ENCODE measurements at regions not wholly inside any gene's neighbourhood (a gene's known extent, or its start where the extent isn't known, plus 50 kb on each side); places are given as distances from the start of the nearest gene placed in this dataset.

DNA sequence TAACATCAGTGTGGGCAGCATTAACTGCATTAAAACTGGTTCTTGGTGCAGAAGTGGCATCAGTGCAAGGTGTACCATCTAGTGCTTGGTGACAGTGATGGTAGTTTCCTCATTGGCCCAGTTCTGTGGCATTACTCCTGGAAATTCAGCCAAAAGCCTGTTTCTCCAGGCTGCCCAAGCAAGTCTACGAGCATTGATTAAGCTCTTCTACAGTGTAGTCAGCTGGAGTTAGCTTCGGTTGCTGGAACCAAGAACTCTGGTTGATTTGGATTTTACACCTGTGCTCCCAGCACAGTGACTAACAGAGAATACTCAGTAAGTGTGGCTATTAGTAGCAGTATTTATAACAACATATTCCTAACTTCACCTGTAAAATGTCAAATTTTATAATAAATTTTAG, 84.9 kb upstream of the ZDHHC17 start:
- Histone ChIP-seq H3K23ac (ENCODE audit: insufficient read length) (no peak overlapping the region), H3K4me2 (ENCODE audit: insufficient read depth in 1 of 2, low read depth in 2 of 2, low read length in 2 of 2) (no peak overlapping the region), H4K20me1 (replicated peaks in 1 of 2; ENCODE audit: control insufficient read depth in 1 of 2, insufficient read depth in 2 of 2, low read length in 2 of 2) (no peaks in the 10 kb centered on the region), H2BK120ac (replicated peaks; ENCODE audit: low read depth, low read length) (no peak overlapping the region), H3K9me3 (ENCODE audit: insufficient read depth in 2 of 2, low read depth in 1 of 2, low read length in 1 of 2) (no peaks in the 10 kb centered on the region), H3K4ac (replicated peaks; ENCODE audit: insufficient read length, low read depth, low read length) (no peak overlapping the region), H2AK5ac (ENCODE audit: low read depth, low read length) (no peak overlapping the region), H3K14ac (ENCODE audit: insufficient read length) (no peak overlapping the region), H4K5ac (ENCODE audit: insufficient read length, low read depth, low read length) (no peak overlapping the region), H3K27me3 (replicated peaks in 1 of 4; ENCODE audit: control insufficient read depth in 3 of 4, extremely low read depth in 1 of 4, insufficient read depth in 3 of 4, low read length in 3 of 4) (no peaks in the 10 kb centered on the region), H3K56ac (replicated peaks; ENCODE audit: insufficient read length, low read depth, low read length) (no peak overlapping the region), H3K27ac (ENCODE audit: low read depth, low read length) (no peak overlapping the region), H2BK12ac (ENCODE audit: low read depth, low read length) (no peak overlapping the region), H3K9ac (replicated peaks in 1 of 4; ENCODE audit: extremely low read depth in 1 of 4, low read depth in 3 of 4, low read length in 3 of 4) (no peak overlapping the region), H2BK15ac (ENCODE audit: low read length) (no peak overlapping the region), H2BK20ac (ENCODE audit: low read length) (no peak overlapping the region), H4K8ac (ENCODE audit: extremely low read depth, insufficient read depth, low read length) (no peak overlapping the region), H3K4me3 (ENCODE audit: extremely low read depth in 1 of 4, insufficient read depth in 2 of 4, low read depth in 3 of 4, low read length in 4 of 4) (no peak overlapping the region), H4K91ac (replicated peaks; ENCODE audit: insufficient read length, low read length) (no peak overlapping the region), H3K79me1 (ENCODE audit: low read depth, low read length) (no peaks in the 10 kb centered on the region), H2AFZ (ENCODE audit: low read length) (no peak overlapping the region), H3K4me1 (replicated peaks in 1 of 4; ENCODE audit: control insufficient read depth in 3 of 4, insufficient read depth in 4 of 4, low read length in 3 of 4) (no peaks in the 10 kb centered on the region), H3K36me3 (ENCODE audit: control insufficient read depth in 2 of 4, insufficient read depth in 4 of 4, low read length in 3 of 4) (no peaks in the 10 kb centered on the region), H3K18ac (ENCODE audit: extremely low read depth, low read length) (no peak overlapping the region), H3K79me2 (ENCODE audit: control insufficient read depth in 1 of 2, insufficient read depth in 2 of 2, low read length in 2 of 2) (no peaks in the 10 kb centered on the region), H3K23me2 (ENCODE audit: low read depth, low read length) (no peaks in the 10 kb centered on the region), H2BK5ac (ENCODE audit: low read depth, low read length) (no peak overlapping the region)
- DNase-seq (ENCODE audit: low read depth in 1 of 2, low spot score in 2 of 2) (no peak), FAIRE-seq (no peak)
- TF ChIP-seq ASH2L (IDR thresholded peaks at IDR 0.05; ENCODE audit: low read length) (no peak), CHD2 (IDR thresholded peaks at IDR 0.05; ENCODE audit: low read length) (no peak)
- ChIA-PET POLR2A (ENCODE audit: partially characterized antibody) (no interaction called here), CTCF (ENCODE audit: partially characterized antibody) (interaction anchor here (0.7 to 2.4 kb wide), 3 partner anchors 10 to 111 kb away, joined by 3 to 6 read pairs (median 3); no protein-coding TSS in a partner anchor)
- 90% methylated on average over 2 of the region's 2 CpGs; no CpG with 5 or more reads in 1 of the 2 experiments for WGBS, 2 experiments (ENCODE audit: extremely low coverage in 1 of 2, insufficient coverage in 1 of 2, insufficient read length in 1 of 2, insufficient replicate concordance in 2 of 2, low coverage in 1 of 2, low lambda C conversion rate in 2 of 2, missing lambda C conversion rate in 1 of 2)

Data from H1 (cell line).